HepG2 (cell line): ENCODE measurements at regions not wholly inside any gene's neighbourhood (a gene's known extent, or its start where the extent isn't known, plus 50 kb on each side); places are given as distances from the start of the nearest gene placed in this dataset.

Experiments used
- ATAD3A ChIP-seq: sonication (generic); formaldehyde crosslinking; IDR thresholded peaks from 2 replicates; pipeline ENCODE4 v1.4.0; 2020; ENCODE audit warnings: missing genetic modification reagents
- CC2D1A ChIP-seq: sonication (generic); formaldehyde crosslinking; IDR thresholded peaks from 2 replicates; pipeline ENCODE4 v1.8.1; 2023; ENCODE audit warnings: mild to moderate bottlenecking, missing genetic modification reagents
- FOXK1 ChIP-seq: sonication (generic); formaldehyde crosslinking; IDR thresholded peaks from 2 replicates; pipeline ENCODE4 v1.4.0; 2020; ENCODE audit warnings: low read depth, missing genetic modification reagents, borderline replicate concordance
- NCOR1 ChIP-seq: fragments of 200-600 bp; sonication (generic); IDR thresholded peaks from 2 replicates; pipeline ENCODE4 v1.7.0; 2017; ENCODE audit warnings: antibody characterized with exemption, low read length, borderline replicate concordance
- POLR2AphosphoS5 ChIP-seq: IDR thresholded peaks from 2 replicates; pipeline ENCODE4 v1.6.1; 2012; ENCODE audit warnings: low read depth, low read length
- ZNF205 ChIP-seq: IDR thresholded peaks from 2 replicates; pipeline ENCODE4 v1.6.1; 2018; ENCODE audit warnings: missing biosample characterization, missing genetic modification reagents
- ZSCAN30 ChIP-seq: sonication (generic); formaldehyde crosslinking; IDR thresholded peaks from 2 replicates; pipeline ENCODE4 v1.5.0; 2020; ENCODE audit warnings: mild to moderate bottlenecking, missing genetic modification reagents
- TF ChIP-seq, protein P1 (sequence below): sonication (generic); formaldehyde crosslinking; IDR thresholded peaks from 2 replicates; pipeline ENCODE4 v1.5.0; 2020; ENCODE audit warnings: mild to moderate bottlenecking, missing genetic modification reagents
- TF ChIP-seq, protein P2 (sequence below): sonication (generic); formaldehyde crosslinking; IDR thresholded peaks from 2 replicates; pipeline ENCODE4 v1.5.0; 2020; ENCODE audit warnings: mild to moderate bottlenecking, missing genetic modification reagents, moderate library complexity
- TF ChIP-seq, protein P3 (sequence below), 2 experiments: IDR thresholded peaks; 2 replicates each; pipeline ENCODE4 v1.6.1; 2011 to 2012; ENCODE audit warnings: low read length in 2 of 2, borderline replicate concordance in 1 of 2, low read depth in 1 of 2, mild to moderate bottlenecking in 1 of 2, moderate library complexity in 1 of 2
- TF ChIP-seq, protein P4 (sequence below): sonication (generic); formaldehyde crosslinking; IDR thresholded peaks from 2 replicates; pipeline ENCODE4 v1.8.1; 2023; ENCODE audit warnings: missing genetic modification reagents, inconsistent platforms, borderline replicate concordance

GRCh38 chr12:111260732-111261131 is 108.2 kb downstream of the PHETA1 start:
- TF ChIP-seq ZNF205 (no peak), CC2D1A (no peak), NCOR1 (no peak), ATAD3A (CRISPR knock-in tag) (no peak), POLR2AphosphoS5 (no peak), FOXK1 (CRISPR knock-in tag) (no peak), ZSCAN30 (CRISPR knock-in tag) (no peak)
- TF ChIP-seq, protein P1, sequence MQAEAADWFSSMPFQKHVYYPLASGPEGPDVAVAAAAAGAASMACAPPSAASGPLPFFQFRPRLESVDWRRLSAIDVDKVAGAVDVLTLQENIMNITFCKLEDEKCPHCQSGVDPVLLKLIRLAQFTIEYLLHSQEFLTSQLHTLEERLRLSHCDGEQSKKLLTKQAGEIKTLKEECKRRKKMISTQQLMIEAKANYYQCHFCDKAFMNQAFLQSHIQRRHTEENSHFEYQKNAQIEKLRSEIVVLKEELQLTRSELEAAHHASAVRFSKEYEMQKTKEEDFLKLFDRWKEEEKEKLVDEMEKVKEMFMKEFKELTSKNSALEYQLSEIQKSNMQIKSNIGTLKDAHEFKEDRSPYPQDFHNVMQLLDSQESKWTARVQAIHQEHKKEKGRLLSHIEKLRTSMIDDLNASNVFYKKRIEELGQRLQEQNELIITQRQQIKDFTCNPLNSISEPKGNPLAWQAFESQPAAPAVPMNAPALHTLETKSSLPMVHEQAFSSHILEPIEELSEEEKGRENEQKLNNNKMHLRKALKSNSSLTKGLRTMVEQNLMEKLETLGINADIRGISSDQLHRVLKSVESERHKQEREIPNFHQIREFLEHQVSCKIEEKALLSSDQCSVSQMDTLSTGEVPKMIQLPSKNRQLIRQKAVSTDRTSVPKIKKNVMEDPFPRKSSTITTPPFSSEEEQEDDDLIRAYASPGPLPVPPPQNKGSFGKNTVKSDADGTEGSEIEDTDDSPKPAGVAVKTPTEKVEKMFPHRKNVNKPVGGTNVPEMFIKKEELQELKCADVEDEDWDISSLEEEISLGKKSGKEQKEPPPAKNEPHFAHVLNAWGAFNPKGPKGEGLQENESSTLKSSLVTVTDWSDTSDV (CRISPR knock-in tag), result no peak
- TF ChIP-seq, protein P2, sequence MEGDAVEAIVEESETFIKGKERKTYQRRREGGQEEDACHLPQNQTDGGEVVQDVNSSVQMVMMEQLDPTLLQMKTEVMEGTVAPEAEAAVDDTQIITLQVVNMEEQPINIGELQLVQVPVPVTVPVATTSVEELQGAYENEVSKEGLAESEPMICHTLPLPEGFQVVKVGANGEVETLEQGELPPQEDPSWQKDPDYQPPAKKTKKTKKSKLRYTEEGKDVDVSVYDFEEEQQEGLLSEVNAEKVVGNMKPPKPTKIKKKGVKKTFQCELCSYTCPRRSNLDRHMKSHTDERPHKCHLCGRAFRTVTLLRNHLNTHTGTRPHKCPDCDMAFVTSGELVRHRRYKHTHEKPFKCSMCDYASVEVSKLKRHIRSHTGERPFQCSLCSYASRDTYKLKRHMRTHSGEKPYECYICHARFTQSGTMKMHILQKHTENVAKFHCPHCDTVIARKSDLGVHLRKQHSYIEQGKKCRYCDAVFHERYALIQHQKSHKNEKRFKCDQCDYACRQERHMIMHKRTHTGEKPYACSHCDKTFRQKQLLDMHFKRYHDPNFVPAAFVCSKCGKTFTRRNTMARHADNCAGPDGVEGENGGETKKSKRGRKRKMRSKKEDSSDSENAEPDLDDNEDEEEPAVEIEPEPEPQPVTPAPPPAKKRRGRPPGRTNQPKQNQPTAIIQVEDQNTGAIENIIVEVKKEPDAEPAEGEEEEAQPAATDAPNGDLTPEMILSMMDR (CRISPR knock-in tag), result no peak
- TF ChIP-seq, protein P3, sequence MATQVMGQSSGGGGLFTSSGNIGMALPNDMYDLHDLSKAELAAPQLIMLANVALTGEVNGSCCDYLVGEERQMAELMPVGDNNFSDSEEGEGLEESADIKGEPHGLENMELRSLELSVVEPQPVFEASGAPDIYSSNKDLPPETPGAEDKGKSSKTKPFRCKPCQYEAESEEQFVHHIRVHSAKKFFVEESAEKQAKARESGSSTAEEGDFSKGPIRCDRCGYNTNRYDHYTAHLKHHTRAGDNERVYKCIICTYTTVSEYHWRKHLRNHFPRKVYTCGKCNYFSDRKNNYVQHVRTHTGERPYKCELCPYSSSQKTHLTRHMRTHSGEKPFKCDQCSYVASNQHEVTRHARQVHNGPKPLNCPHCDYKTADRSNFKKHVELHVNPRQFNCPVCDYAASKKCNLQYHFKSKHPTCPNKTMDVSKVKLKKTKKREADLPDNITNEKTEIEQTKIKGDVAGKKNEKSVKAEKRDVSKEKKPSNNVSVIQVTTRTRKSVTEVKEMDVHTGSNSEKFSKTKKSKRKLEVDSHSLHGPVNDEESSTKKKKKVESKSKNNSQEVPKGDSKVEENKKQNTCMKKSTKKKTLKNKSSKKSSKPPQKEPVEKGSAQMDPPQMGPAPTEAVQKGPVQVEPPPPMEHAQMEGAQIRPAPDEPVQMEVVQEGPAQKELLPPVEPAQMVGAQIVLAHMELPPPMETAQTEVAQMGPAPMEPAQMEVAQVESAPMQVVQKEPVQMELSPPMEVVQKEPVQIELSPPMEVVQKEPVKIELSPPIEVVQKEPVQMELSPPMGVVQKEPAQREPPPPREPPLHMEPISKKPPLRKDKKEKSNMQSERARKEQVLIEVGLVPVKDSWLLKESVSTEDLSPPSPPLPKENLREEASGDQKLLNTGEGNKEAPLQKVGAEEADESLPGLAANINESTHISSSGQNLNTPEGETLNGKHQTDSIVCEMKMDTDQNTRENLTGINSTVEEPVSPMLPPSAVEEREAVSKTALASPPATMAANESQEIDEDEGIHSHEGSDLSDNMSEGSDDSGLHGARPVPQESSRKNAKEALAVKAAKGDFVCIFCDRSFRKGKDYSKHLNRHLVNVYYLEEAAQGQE (IDR thresholded peaks at IDR 0.05; ENCODE audit: borderline replicate concordance in 1 of 2, low read depth in 1 of 2, low read length in 2 of 2), result no peak
- TF ChIP-seq, protein P4, sequence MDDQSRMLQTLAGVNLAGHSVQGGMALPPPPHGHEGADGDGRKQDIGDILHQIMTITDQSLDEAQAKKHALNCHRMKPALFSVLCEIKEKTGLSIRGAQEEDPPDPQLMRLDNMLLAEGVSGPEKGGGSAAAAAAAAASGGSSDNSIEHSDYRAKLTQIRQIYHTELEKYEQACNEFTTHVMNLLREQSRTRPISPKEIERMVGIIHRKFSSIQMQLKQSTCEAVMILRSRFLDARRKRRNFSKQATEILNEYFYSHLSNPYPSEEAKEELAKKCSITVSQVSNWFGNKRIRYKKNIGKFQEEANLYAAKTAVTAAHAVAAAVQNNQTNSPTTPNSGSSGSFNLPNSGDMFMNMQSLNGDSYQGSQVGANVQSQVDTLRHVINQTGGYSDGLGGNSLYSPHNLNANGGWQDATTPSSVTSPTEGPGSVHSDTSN, result no peak
